ENCODE measurements at regions not wholly inside any gene's neighbourhood (a gene's known extent, or its start where the extent isn't known, plus 50 kb on each side); places are given as distances from the start of the nearest gene placed in this dataset.

GRCh38 chr16:63037761-63038396 is 1001.6 kb upstream of the CDH8 start:
- no peaks in the 10 kb centered on the region for H3K27me3 ChIP-seq
- ATAC-seq (no peak), DNase-seq (no peak)
- WGBS, 4 donors: 35 to 46% (median 38%) methylated on average over 1 of the region's 1 CpG
- H3K27ac ChIP-seq: no peak overlapping the region
- H3K9me3 ChIP-seq: no peaks in the 10 kb centered on the region
- TF ChIP-seq POLR2A (IDR thresholded peaks at IDR 0.05): no peak
- no peak for TF ChIP-seq CTCF (IDR thresholded peaks at IDR 0.05)
- H3K4me1 ChIP-seq: no peaks in the 10 kb centered on the region
- intact Hi-C loops (cut with DNase I): no loop called here
- no peaks in the 10 kb centered on the region for H3K36me3 ChIP-seq
- H3K4me3 ChIP-seq: no peak overlapping the region

- ATAC-seq: no peak
- DNase-seq: no peak
- intact Hi-C loops (cut with DNase I): no loop called here
- TF ChIP-seq CTCF (IDR thresholded peaks at IDR 0.05) (no peak), POLR2A (IDR thresholded peaks at IDR 0.05) (no peak)
- WGBS, 4 donors: 82 to 87% (median 84%) methylated on average over 7 of the region's 7 CpGs
- no peaks in the 10 kb centered on the region for H3K36me3 ChIP-seq
- no peak overlapping the region for H3K4me3 ChIP-seq
- no peaks in the 10 kb centered on the region for H3K4me1 ChIP-seq
- H3K27me3 ChIP-seq: no peaks in the 10 kb centered on the region
- no peak overlapping the region for H3K27ac ChIP-seq
- H3K9me3 ChIP-seq: peaks cover 0 to 7% (median 0%) of the 10 kb centered on the region in 12 donors
Measured at GRCh38 chr16:63018581-63019223, 982.5 kb upstream of the CDH8 start.

- no peak for ATAC-seq
- H3K9me3 ChIP-seq: peaks cover 0 to 5% (median 0%) of the 10 kb centered on the region in 12 donors
- H3K4me3 ChIP-seq: no peak overlapping the region
- no peaks in the 10 kb centered on the region for H3K4me1 ChIP-seq
- no peaks in the 10 kb centered on the region for H3K27me3 ChIP-seq
- DNase-seq: no peak
- intact Hi-C loops (cut with DNase I): no loop called here
- H3K36me3 ChIP-seq: no peaks in the 10 kb centered on the region
- no peak overlapping the region for H3K27ac ChIP-seq
- TF ChIP-seq POLR2A (IDR thresholded peaks at IDR 0.05) (no peak), CTCF (IDR thresholded peaks at IDR 0.05) (no peak)
Measured at GRCh38 chr16:63008688-63009087, 972.5 kb upstream of the CDH8 start.

- H3K36me3 ChIP-seq: no peaks in the 10 kb centered on the region
- H3K4me3 ChIP-seq: no peak overlapping the region
- H3K27me3 ChIP-seq: no peaks in the 10 kb centered on the region
- intact Hi-C loops (cut with DNase I): no loop called here
- TF ChIP-seq CTCF (IDR thresholded peaks at IDR 0.05) (no peak), POLR2A (IDR thresholded peaks at IDR 0.05) (no peak)
- no peaks in the 10 kb centered on the region for H3K4me1 ChIP-seq
- H3K9me3 ChIP-seq: peaks cover 0 to 5% (median 0%) of the 10 kb centered on the region in 12 donors
- H3K27ac ChIP-seq: no peak overlapping the region
- DNase-seq (no peak), ATAC-seq (peak in 1 of 4 donors; percentile 27)
- 37 to 54% (median 46%) methylated on average over 3 of the region's 3 CpGs for WGBS, 4 donors
Measured at GRCh38 chr16:63005356-63005755, 969.1 kb upstream of the CDH8 start.
